AG04450 (cell line): ENCODE measurements at regions not wholly inside any gene's neighbourhood (a gene's known extent, or its start where the extent isn't known, plus 50 kb on each side); places are given as distances from the start of the nearest gene placed in this dataset.

Source experiments
- CTCF ChIA-PET: fragments of 300-600, 350-600 bp; formaldehyde crosslinking; extraction: SDS; loops from one replicate; lab custom pipeline; 2022; ENCODE audit warnings: antibody characterized with exemption, inconsistent platforms; lab: Charles Lee
- POLR2A ChIA-PET: fragments of 350-600 bp; formaldehyde crosslinking; extraction: SDS; loops from one replicate; lab custom pipeline; 2021; ENCODE audit warnings: antibody characterized with exemption, inconsistent platforms; lab: Yijun Ruan, JAX
- DNase-seq: peaks from one replicate; pipeline ENCODE4 v3.0.0-alpha.2; 2011; ENCODE audit warnings: low read depth, low spot score
- H3K27ac ChIP-seq: one replicate; pipeline ENCODE4 v1.5.1; 2012; ENCODE audit warnings: low read depth, low read length, control low read depth
- H3K27me3 ChIP-seq: one replicate; pipeline ENCODE4 v1.6.0; 2012; ENCODE audit warnings: low read length; ENCODE audit not compliant: control insufficient read depth, insufficient read depth
- H3K4me3 ChIP-seq: 2 replicates; pipeline ENCODE4 v1.5.1; 2011; ENCODE audit warnings: mild to moderate bottlenecking, low read depth, low read length, control low read depth
- H3K9me3 ChIP-seq: 2 replicates; pipeline ENCODE4 v1.5.1; 2012; ENCODE audit warnings: low read length; ENCODE audit not compliant: control insufficient read depth, insufficient read depth
- TF ChIP-seq, protein P1 (sequence below): IDR thresholded peaks from 2 replicates; pipeline ENCODE4 v1.5.1; 2011; ENCODE audit warnings: low read depth, low read length, control low read depth, inconsistent platforms

DNA sequence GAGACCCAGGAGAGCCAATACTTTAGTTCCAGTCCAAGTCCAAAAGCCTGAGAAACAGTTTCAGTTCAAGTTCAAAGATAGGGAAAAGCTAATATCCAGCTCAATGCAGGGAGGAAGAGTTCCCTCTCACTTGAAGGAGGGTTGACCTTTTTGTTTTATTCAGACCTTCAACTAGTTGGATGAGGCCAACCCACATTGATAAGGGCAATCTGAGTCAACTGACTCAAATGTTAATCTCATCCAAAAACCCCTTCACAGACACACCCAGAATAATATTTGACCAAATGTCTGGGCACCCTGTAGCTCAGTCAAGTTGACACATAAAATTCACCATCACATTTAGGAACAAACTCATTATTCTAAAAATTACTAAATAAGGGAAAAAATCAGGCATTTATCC lies 246.8 kb downstream of the METTL4 start:
- CTCF ChIA-PET = interaction anchor here (0.6 to 2.7 kb wide), 4 partner anchors 13 to 919 kb away, joined by 3 to 13 read pairs (median 6); no protein-coding TSS in a partner anchor
- TF ChIP-seq, protein P1, sequence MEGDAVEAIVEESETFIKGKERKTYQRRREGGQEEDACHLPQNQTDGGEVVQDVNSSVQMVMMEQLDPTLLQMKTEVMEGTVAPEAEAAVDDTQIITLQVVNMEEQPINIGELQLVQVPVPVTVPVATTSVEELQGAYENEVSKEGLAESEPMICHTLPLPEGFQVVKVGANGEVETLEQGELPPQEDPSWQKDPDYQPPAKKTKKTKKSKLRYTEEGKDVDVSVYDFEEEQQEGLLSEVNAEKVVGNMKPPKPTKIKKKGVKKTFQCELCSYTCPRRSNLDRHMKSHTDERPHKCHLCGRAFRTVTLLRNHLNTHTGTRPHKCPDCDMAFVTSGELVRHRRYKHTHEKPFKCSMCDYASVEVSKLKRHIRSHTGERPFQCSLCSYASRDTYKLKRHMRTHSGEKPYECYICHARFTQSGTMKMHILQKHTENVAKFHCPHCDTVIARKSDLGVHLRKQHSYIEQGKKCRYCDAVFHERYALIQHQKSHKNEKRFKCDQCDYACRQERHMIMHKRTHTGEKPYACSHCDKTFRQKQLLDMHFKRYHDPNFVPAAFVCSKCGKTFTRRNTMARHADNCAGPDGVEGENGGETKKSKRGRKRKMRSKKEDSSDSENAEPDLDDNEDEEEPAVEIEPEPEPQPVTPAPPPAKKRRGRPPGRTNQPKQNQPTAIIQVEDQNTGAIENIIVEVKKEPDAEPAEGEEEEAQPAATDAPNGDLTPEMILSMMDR = no peak
- no peak for DNase-seq
- POLR2A ChIA-PET = interaction anchor here (0.6 kb wide), 2 partner anchors 14 to 81 kb away, joined by 3 read pairs; no protein-coding TSS in a partner anchor
- Histone ChIP-seq H3K4me3 (no peak overlapping the region), H3K27me3 (no peaks in the 10 kb centered on the region), H3K9me3 (no peaks in the 10 kb centered on the region), H3K27ac (no peak overlapping the region)

DNA sequence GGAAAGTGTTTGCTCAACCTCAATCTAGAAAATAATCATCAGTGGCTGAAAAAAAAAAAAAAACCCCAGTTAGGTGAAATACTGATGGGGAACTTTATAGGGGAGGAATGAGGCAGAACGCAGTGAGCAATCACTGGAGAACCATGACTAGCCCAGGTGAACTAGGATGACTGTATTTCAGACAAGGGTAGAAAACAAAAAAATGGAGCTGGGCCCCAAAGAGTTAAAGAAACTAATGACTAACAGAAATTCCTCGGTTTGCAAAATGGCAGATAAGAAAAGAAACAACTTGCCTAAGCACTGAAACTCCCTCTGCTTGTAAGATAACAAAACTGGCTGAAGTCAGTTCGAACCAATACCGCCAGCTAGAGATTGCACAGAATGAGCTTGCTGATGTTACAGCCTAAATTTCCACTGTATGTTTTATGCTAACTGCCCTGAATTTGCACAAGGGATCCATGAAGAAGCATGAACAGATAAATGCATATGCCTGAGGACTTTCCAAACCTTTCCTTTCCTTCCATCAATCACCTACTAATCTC lies 245.9 kb downstream of the METTL4 start:
- Histone ChIP-seq H3K4me3 (no peak overlapping the region), H3K27me3 (no peaks in the 10 kb centered on the region), H3K27ac (no peak overlapping the region), H3K9me3 (no peaks in the 10 kb centered on the region)
- TF ChIP-seq, protein P1 = no peak
- no peak for DNase-seq
- POLR2A ChIA-PET = interaction anchor here (0.6 kb wide), 2 partner anchors 15 to 82 kb away, joined by 3 read pairs; no protein-coding TSS in a partner anchor
- CTCF ChIA-PET = interaction anchor here (0.6 to 2.7 kb wide), 5 partner anchors 12 to 919 kb away, joined by 3 to 13 read pairs (median 3); no protein-coding TSS in a partner anchor

DNA sequence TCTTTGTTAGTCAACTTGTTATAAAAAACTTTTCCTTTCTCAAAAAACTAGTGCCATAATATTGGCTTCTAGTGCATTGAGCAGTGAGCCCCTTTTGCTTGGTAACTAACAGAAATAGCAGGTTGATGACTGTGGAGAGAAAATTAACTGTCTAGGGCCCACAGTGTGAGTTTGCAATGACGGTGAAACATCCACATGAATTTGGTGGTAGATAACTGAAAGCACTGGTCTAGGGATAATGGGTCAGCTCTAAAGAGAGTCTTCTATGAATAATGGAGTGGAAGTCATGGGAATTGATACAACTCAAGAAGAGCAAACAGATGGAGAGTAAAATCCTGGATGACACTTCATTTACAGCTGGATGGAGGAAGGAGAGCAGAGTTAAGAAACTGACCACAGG lies 245.4 kb downstream of the METTL4 start:
- ChIA-PET POLR2A (no interaction called here), CTCF (interaction anchor here (0.9 to 2.7 kb wide), 4 partner anchors 11 to 740 kb away, joined by 3 to 13 read pairs (median 3); no protein-coding TSS in a partner anchor)
- TF ChIP-seq, protein P1 = no peak
- no peak for DNase-seq
- H3K27me3 ChIP-seq = no peaks in the 10 kb centered on the region
- no peak overlapping the region for H3K27ac ChIP-seq
- H3K4me3 ChIP-seq = no peak overlapping the region
- no peaks in the 10 kb centered on the region for H3K9me3 ChIP-seq

DNA sequence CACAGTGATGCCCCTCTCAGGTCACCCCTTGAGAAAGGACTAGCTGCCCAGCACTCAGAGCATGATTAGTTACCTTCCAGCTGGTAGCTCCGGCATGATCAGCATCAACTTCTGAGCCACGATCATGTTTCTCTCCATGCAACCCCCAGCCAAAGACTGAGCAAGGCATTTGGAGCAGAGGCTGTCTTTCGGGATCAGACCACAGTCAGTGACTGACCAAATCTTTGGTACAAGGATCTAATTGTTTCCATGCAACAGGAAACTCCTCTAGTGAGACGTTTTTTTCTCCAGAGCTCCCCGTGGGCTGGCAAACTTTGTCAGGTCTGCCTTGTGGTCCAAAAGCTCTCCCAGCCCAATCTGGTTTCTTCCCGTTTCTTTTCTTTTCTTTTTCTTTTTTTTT lies 244.3 kb downstream of the METTL4 start:
- H3K27me3 ChIP-seq = no peaks in the 10 kb centered on the region
- ChIA-PET POLR2A (no interaction called here), CTCF (interaction anchor here (1.2 to 2.7 kb wide), 2 partner anchors 215 to 741 kb away, joined by 3 to 13 read pairs; no protein-coding TSS in a partner anchor)
- H3K27ac ChIP-seq = no peak overlapping the region
- no peak overlapping the region for H3K4me3 ChIP-seq
- H3K9me3 ChIP-seq = no peaks in the 10 kb centered on the region
- TF ChIP-seq, protein P1 = no peak
- no peak for DNase-seq

DNA sequence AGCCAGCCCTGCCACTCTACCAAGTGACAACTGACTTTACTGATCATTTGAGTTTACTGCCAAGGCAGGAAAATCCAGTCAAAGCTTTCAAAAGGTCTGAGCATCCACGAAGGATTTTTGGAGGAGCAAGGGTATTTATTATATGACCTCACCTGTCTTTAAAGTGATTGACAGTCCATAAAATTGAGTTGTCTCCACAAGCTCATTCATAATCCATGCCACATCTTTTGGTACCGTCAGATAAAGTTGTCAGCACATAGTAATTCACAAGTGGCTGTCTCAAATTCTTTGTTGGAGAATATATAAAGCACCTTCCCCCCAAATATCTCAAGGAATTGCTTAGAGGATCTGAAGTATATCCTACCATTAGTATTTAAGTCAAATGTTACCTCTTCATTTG lies 240.5 kb downstream of the METTL4 start:
- H3K27ac ChIP-seq = no peak overlapping the region
- H3K27me3 ChIP-seq = no peaks in the 10 kb centered on the region
- POLR2A ChIA-PET = no interaction called here
- no peak for DNase-seq
- CTCF ChIA-PET = interaction anchor here (0.8 to 1.4 kb wide), 3 partner anchors 106 to 217 kb away, joined by 3 read pairs; no protein-coding TSS in a partner anchor
- H3K4me3 ChIP-seq = no peak overlapping the region
- TF ChIP-seq, protein P1 = no peak
- H3K9me3 ChIP-seq = no peaks in the 10 kb centered on the region
